B cell (primary cell): ENCODE measurements at regions not wholly inside any gene's neighbourhood (a gene's known extent, or its start where the extent isn't known, plus 50 kb on each side); places are given as distances from the start of the nearest gene placed in this dataset.
A peak's percentile ranks its signal among the peaks of the same experiment; 100 is the strongest.

Experiments
- ATAC-seq: fragments of 200-7000 bp; cut with Tn5 transposase; one replicate; pipeline ENCODE4 v1.10.0; 2021; ENCODE audit warnings: low read depth, mild to moderate bottlenecking, moderate number of reproducible peaks, moderate library complexity
- CTCF ChIA-PET: fragments of 350-600 bp; sonication (Branson Sonifier 250); formaldehyde crosslinking; loops from one replicate; lab custom pipeline; 2021; ENCODE audit warnings: antibody characterized with exemption, inconsistent platforms; lab: Charles Lee
- POLR2A ChIA-PET: fragments of 350-600 bp; sonication (Branson Sonifier 250); formaldehyde crosslinking; loops from one replicate; lab custom pipeline; 2021; ENCODE audit warnings: antibody characterized with exemption; lab: Charles Lee
- DNase-seq: peaks from one replicate; pipeline ENCODE4 v3.0.0; 2013
- H2AFZ ChIP-seq: 2 replicates; pipeline ENCODE4 v1.6.1; 2012; ENCODE audit warnings: mild to moderate bottlenecking, low read depth, low read length; ENCODE audit not compliant: insufficient read depth, poor library complexity, severe bottlenecking
- H3K27ac ChIP-seq, 2 donors: 1 replicate in 1 of 2; 2 replicates in 1 of 2; pipeline ENCODE4 v1.5.1; 2012 to 2013; ENCODE audit warnings: low read length in 2 of 2, mild to moderate bottlenecking in 2 of 2, moderate library complexity in 1 of 2
- H3K27me3 ChIP-seq, 4 experiments: fragments of 200-600 bp in 1 of 4; sonication (generic) in 1 of 4; replicated peaks in 1 of 4; 1 replicate in 2 of 4; 2 replicates in 2 of 4; pipeline versions ENCODE4 v1.6.1 to v1.7.0; 2013 to 2016; ENCODE audit warnings: low read length in 3 of 4, mild to moderate bottlenecking in 2 of 4, mixed read lengths in 1 of 4, moderate library complexity in 1 of 4; ENCODE audit not compliant: insufficient read depth in 4 of 4, control insufficient read depth in 3 of 4; ENCODE audit errors: control extremely low read depth in 1 of 4
- H3K36me3 ChIP-seq, 2 experiments: replicated peaks in 1 of 2; 1 replicate in 1 of 2; 2 replicates in 1 of 2; pipeline versions ENCODE4 v1.6.1 to v1.7.1; 2013; ENCODE audit warnings: low read length in 1 of 2; ENCODE audit not compliant: insufficient read depth in 2 of 2, control insufficient read depth in 1 of 2; ENCODE audit errors: control extremely low read depth in 1 of 2, extremely low read depth in 1 of 2
- H3K4me1 ChIP-seq, 2 donors: fragments of 200-600 bp in 1 of 2; sonication (generic) in 1 of 2; 1 replicate in 1 of 2; 2 replicates in 1 of 2; pipeline versions ENCODE4 v1.5.1 to v1.6.1; 2013 to 2017; ENCODE audit warnings: low read length in 2 of 2; ENCODE audit not compliant: control insufficient read depth in 2 of 2, insufficient read depth in 2 of 2
- H3K4me2 ChIP-seq: replicated peaks from 2 replicates; pipeline ENCODE3; 2012; ENCODE audit warnings: mild to moderate bottlenecking, low read depth, low read length; ENCODE audit not compliant: poor library complexity, severe bottlenecking
- H3K4me3 ChIP-seq, 5 experiments: fragments of 200-600 bp in 1 of 5; sonication (generic) in 1 of 5; 1 replicate in 3 of 5; 2 replicates in 2 of 5; pipeline versions ENCODE4 v1.5.1 to v1.7.0; 2011 to 2016; ENCODE audit warnings: low read length in 4 of 5, mild to moderate bottlenecking in 4 of 5, low read depth in 2 of 5, control low read depth in 1 of 5, moderate library complexity in 1 of 5; ENCODE audit not compliant: insufficient read depth in 1 of 5; ENCODE audit errors: control extremely low read depth in 1 of 5, extremely low read depth in 1 of 5
- H3K79me2 ChIP-seq: fragments of 200-600 bp; sonication (generic); one replicate; pipeline ENCODE4 v1.6.0; 2016; ENCODE audit warnings: low read length; ENCODE audit not compliant: control insufficient read depth, insufficient read depth
- H3K9ac ChIP-seq: fragments of 200-600 bp; sonication (generic); 2 replicates; pipeline ENCODE4 v1.6.1; 2017; ENCODE audit warnings: mild to moderate bottlenecking, low read length, moderate library complexity
- H3K9me3 ChIP-seq, 3 donors: one replicate each; pipeline versions ENCODE4 v1.6.1 to v1.7.1; 2013; ENCODE audit warnings: low read length in 2 of 3; ENCODE audit not compliant: control insufficient read depth in 2 of 3, insufficient read depth in 1 of 3; ENCODE audit errors: control extremely low read depth in 1 of 3
- H4K20me1 ChIP-seq: 2 replicates; pipeline ENCODE4 v1.6.0; 2012; ENCODE audit warnings: mild to moderate bottlenecking, low read length; ENCODE audit not compliant: insufficient read depth, control insufficient read depth, poor library complexity, severe bottlenecking
- H3K27ac Mint-ChIP-seq: one replicate; pipeline ENCODE4 v1.8.0; 2021; ENCODE audit warnings: mixed read lengths
- H3K27me3 Mint-ChIP-seq: one replicate; pipeline ENCODE4 v1.8.0; 2021; ENCODE audit warnings: mixed read lengths
- H3K4me1 Mint-ChIP-seq: one replicate; pipeline ENCODE4 v1.8.0; 2021; ENCODE audit warnings: mixed read lengths
- H3K4me3 Mint-ChIP-seq: one replicate; pipeline ENCODE4 v1.8.0; 2021; ENCODE audit warnings: mixed read lengths
- H3K9me3 Mint-ChIP-seq: one replicate; pipeline ENCODE4 v1.8.0; 2022; ENCODE audit warnings: mixed read lengths; ENCODE audit not compliant: insufficient read depth
- EZH2 ChIP-seq: IDR thresholded peaks from 2 replicates; pipeline ENCODE4 v1.6.1; 2012; ENCODE audit warnings: borderline replicate concordance, low read depth, mild to moderate bottlenecking, moderate library complexity, low read length; ENCODE audit not compliant: insufficient read depth, poor library complexity, severe bottlenecking
- WGBS: methylation state at CpG from one replicate; pipeline ENCODE4 v1.1.5; 2013; ENCODE audit warnings: missing lambda C conversion rate; ENCODE audit not compliant: insufficient coverage; 5-methylcytosine and 5-hydroxymethylcytosine counted together
- intact Hi-C: fragments of 100-400 bp; cut with micrococcal nuclease; formaldehyde crosslinking; loops from one replicate; pipeline ENCODE4 v1.10.0; 2022
- TF ChIP-seq, protein P1 (sequence below): fragments of 200-600 bp; IDR thresholded peaks from one replicate; pipeline ENCODE4 v1.8.0; 2022; ENCODE audit warnings: antibody characterized with exemption, mild to moderate bottlenecking

DNA sequence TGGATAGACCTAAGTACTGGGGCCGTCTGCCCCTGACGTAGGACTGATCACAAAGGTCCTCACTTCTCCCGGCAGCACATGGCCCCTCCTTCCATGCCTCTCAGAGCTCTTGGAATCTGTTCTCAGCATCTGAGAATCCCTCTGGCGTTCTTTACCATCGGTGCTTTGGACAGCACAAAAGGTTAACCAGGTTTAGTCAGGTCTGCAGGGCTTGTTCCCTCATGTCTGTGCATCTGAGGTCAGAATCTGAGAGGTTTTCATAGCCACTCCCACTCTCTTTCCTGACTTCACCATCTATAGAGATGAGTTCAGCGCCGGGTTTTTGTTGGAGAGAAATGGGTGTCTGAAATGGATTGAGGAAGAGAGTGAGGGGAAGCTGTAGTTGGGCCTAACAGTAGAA, 130.0 kb upstream of the ARHGAP5 start:
- H3K4me1 ChIP-seq, result peaks cover 18 to 27% of the 10 kb centered on the region in 2 donors
- DNase-seq (no peak), ATAC-seq (no peak)
- H3K4me2 ChIP-seq, result no peak overlapping the region
- H3K27ac Mint-ChIP-seq, result no peak overlapping the region
- no peaks in the 10 kb centered on the region for H3K36me3 ChIP-seq
- WGBS, result 98% methylated on average over 4 of the region's 7 CpGs
- H3K9ac ChIP-seq, result no peak overlapping the region
- H4K20me1 ChIP-seq, result no peaks in the 10 kb centered on the region
- H3K4me1 Mint-ChIP-seq, result peaks cover 32% of the 10 kb centered on the region
- H3K4me3 Mint-ChIP-seq, result no peak overlapping the region
- no peaks in the 10 kb centered on the region for H3K27me3 ChIP-seq
- ChIA-PET CTCF (interaction anchor here (0.5 to 2.2 kb wide), 3 partner anchors 21 to 441 kb away, joined by 3 to 5 read pairs (median 3); no protein-coding TSS in a partner anchor), POLR2A (no interaction called here)
- H3K27me3 Mint-ChIP-seq, result peaks cover 4% of the 10 kb centered on the region
- H2AFZ ChIP-seq, result no peak overlapping the region
- TF ChIP-seq, protein P1, sequence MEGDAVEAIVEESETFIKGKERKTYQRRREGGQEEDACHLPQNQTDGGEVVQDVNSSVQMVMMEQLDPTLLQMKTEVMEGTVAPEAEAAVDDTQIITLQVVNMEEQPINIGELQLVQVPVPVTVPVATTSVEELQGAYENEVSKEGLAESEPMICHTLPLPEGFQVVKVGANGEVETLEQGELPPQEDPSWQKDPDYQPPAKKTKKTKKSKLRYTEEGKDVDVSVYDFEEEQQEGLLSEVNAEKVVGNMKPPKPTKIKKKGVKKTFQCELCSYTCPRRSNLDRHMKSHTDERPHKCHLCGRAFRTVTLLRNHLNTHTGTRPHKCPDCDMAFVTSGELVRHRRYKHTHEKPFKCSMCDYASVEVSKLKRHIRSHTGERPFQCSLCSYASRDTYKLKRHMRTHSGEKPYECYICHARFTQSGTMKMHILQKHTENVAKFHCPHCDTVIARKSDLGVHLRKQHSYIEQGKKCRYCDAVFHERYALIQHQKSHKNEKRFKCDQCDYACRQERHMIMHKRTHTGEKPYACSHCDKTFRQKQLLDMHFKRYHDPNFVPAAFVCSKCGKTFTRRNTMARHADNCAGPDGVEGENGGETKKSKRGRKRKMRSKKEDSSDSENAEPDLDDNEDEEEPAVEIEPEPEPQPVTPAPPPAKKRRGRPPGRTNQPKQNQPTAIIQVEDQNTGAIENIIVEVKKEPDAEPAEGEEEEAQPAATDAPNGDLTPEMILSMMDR, result no peak
- no peak for TF ChIP-seq EZH2
- H3K27ac ChIP-seq, result no peak overlapping the region
- H3K9me3 Mint-ChIP-seq, result no peaks in the 10 kb centered on the region
- intact Hi-C loops, result no loop called here
- no peaks in the 10 kb centered on the region for H3K79me2 ChIP-seq
- no peak overlapping the region for H3K4me3 ChIP-seq
- H3K9me3 ChIP-seq, result no peaks in the 10 kb centered on the region

DNA sequence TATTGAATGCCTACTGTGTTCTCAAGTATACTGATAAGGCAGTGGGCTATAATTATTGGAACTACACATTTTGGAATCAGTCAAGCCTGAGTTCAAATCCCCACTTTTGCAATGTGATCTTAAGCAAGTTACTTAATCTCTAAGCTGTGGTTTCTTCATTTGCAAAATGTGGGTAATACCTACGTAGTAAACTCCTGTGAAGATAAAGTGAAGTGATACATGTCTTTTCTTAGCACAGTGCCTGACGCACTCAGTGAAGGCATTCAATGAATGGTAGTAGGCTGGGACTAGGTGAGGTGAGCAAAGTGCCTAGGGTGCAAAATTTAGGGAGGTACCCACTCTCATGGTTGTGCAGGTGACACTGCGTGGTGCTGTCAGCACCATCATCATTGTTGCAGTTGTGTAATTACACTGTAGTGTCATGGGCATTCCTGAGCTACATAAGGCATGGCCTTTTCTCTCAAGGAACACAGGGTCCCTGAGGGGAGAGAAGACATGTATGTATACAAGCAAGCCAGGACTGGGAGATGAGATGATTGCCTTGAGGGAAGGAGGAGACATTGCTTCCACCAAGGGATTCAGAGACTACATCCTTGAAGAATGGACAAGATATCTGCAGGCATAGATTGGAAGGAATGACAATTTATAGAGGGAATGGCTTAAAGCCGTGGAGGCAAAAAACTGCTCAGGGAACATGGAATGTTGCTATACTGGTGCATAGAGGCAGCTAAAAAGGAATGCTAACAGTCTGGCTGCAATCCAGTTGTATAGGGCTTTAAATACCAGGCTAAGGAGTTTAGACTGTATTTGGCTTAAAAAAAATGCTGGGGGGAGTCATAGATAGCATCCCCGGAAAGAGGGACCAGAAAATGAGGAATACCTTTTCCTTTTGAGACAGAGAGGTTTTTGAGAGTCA, 129.2 kb upstream of the ARHGAP5 start:
- ATAC-seq, result no peak
- intact Hi-C loops, result no loop called here

More for the DNA sequence above, 129.2 kb upstream of the ARHGAP5 start:
- H3K9ac ChIP-seq, result no peak overlapping the region
- Mint-ChIP-seq H3K27ac (no peak overlapping the region), H3K4me3 (no peak overlapping the region), H3K9me3 (no peaks in the 10 kb centered on the region), H3K4me1 (peaks cover 32% of the 10 kb centered on the region), H3K27me3 (peaks cover 4% of the 10 kb centered on the region)
- TF ChIP-seq, protein P1, result no peak
- TF ChIP-seq EZH2, result no peak
- no peak overlapping the region for H3K4me3 ChIP-seq
- H3K79me2 ChIP-seq, result no peaks in the 10 kb centered on the region
- H3K4me1 ChIP-seq, result peaks cover 18 to 27% of the 10 kb centered on the region in 2 donors
- no peaks in the 10 kb centered on the region for H4K20me1 ChIP-seq
- H3K9me3 ChIP-seq, result no peaks in the 10 kb centered on the region
- ChIA-PET POLR2A (no interaction called here), CTCF (interaction anchor here (1.0 kb wide), 1 partner anchor 24 kb away, joined by 3 read pairs; no protein-coding TSS in a partner anchor)
- no peaks in the 10 kb centered on the region for H3K36me3 ChIP-seq
- peak; percentile 15 for DNase-seq
- H3K27me3 ChIP-seq, result no peaks in the 10 kb centered on the region
- no peak overlapping the region for H3K27ac ChIP-seq
- H2AFZ ChIP-seq, result no peak overlapping the region
- no peak overlapping the region for H3K4me2 ChIP-seq
- WGBS, result 97% methylated on average over 3 of the region's 5 CpGs
